K562 (cell line): ENCODE measurements at regions not wholly inside any gene's neighbourhood (a gene's known extent, or its start where the extent isn't known, plus 50 kb on each side); places are given as distances from the start of the nearest gene placed in this dataset.

Source experiments
- ARID4B ChIP-seq: sonication (generic); formaldehyde crosslinking; IDR thresholded peaks from 2 replicates; pipeline ENCODE4 v1.8.0; 2022; ENCODE audit warnings: mild to moderate bottlenecking, missing genetic modification reagents
- CBFA2T2 ChIP-seq: fragments of 450-650 bp; conservative IDR thresholded peaks from 2 replicates; pipeline ENCODE4 v1.6.1; 2017; ENCODE audit warnings: mild to moderate bottlenecking
- FOXK2 ChIP-seq, 2 experiments: fragments of 450-650 bp; IDR thresholded peaks in 1 of 2; conservative IDR thresholded peaks in 1 of 2; 2 replicates each; pipeline ENCODE4 v1.6.1; 2016; ENCODE audit warnings: low read depth in 2 of 2, mild to moderate bottlenecking in 1 of 2
- JUNB ChIP-seq: fragments of 450-650 bp; formaldehyde crosslinking; conservative IDR thresholded peaks from 2 replicates; pipeline ENCODE4 v1.4.0; 2020; ENCODE audit warnings: mild to moderate bottlenecking
- KDM5B ChIP-seq: fragments of 200-600 bp; sonication (generic); IDR thresholded peaks from 2 replicates; pipeline ENCODE4 v1.6.1; 2012; ENCODE audit warnings: low read depth, mild to moderate bottlenecking, moderate library complexity, low read length, control low read depth, inconsistent platforms; ENCODE audit not compliant: insufficient replicate concordance
- MBD2 ChIP-seq: sonication (generic); IDR thresholded peaks from 2 replicates; pipeline ENCODE4 v1.6.1; 2016; ENCODE audit warnings: low read depth, borderline replicate concordance
- PML ChIP-seq: IDR thresholded peaks from 2 replicates; pipeline ENCODE4 v1.6.1; 2012; ENCODE audit warnings: low read length, inconsistent platforms
- RAD21 ChIP-seq, 2 experiments: fragments of 250-450 bp in 1 of 2; fragments of 450-650 bp in 1 of 2; sonication (Bioruptor Pico) in 1 of 2; formaldehyde crosslinking in 1 of 2; IDR thresholded peaks in 1 of 2; conservative IDR thresholded peaks in 1 of 2; 2 replicates each; pipeline versions ENCODE4 v1.4.0 to v1.8.0; 2020 to 2022; ENCODE audit warnings: mild to moderate bottlenecking in 2 of 2, moderate library complexity in 1 of 2
- SIRT6 ChIP-seq: IDR thresholded peaks from one replicate; pipeline ENCODE4 v1.6.1; 2012; ENCODE audit warnings: low read depth, mild to moderate bottlenecking, control low read depth, inconsistent platforms, low read length, moderate library complexity
- TEAD4 ChIP-seq, 2 experiments: sonication (generic) in 1 of 2; formaldehyde crosslinking in 1 of 2; IDR thresholded peaks; 2 replicates each; pipeline versions ENCODE4 v1.6.1 to v1.8.0; 2012 to 2022; ENCODE audit warnings: borderline replicate concordance in 1 of 2, inconsistent platforms in 1 of 2, low read length in 1 of 2, mild to moderate bottlenecking in 1 of 2, missing genetic modification reagents in 1 of 2
- ZMIZ1 ChIP-seq, 2 experiments: fragments of 150-350 bp in 1 of 2; IDR thresholded peaks; 2 replicates each; pipeline ENCODE4 v1.6.1; 2012 to 2016; ENCODE audit warnings: low read depth in 2 of 2, low read length in 2 of 2, mild to moderate bottlenecking in 1 of 2, moderate library complexity in 1 of 2
- ZNF23 ChIP-seq: fragments of 250-450 bp; sonication (Bioruptor Pico); IDR thresholded peaks from 2 replicates; pipeline ENCODE4 v1.4.0; 2020; ENCODE audit warnings: mild to moderate bottlenecking
- ZNF644 ChIP-seq: fragments of 200-800 bp; sonication (Bioruptor generic); IDR thresholded peaks from 2 replicates; pipeline ENCODE4 v1.6.1; 2016; ENCODE audit warnings: low read depth, missing genetic modification characterization, missing compliant biosample characterization

GRCh38 chr15:95559875-95560394, 770.6 kb upstream of the NR2F2 start (continued):
- TF ChIP-seq ZMIZ1 (IDR thresholded peaks at IDR 0.05; ENCODE audit: low read depth in 2 of 2, low read length in 2 of 2): 0 out of 4 replicates have a peak, but pooled peaks of 1 of the 2 experiments have one; percentile 49
- peak; percentile 55; the same call in 1 of the 2 replicates for TF ChIP-seq PML
- peak; percentile 62; the same call in 1 of the 2 replicates for TF ChIP-seq JUNB (CRISPR knock-in tag)
- no peak for TF ChIP-seq KDM5B
- TF ChIP-seq ZNF644 (tag): peak; percentile 86
- TF ChIP-seq TEAD4 (IDR thresholded peaks at IDR 0.05; ENCODE audit: low read length): peak; percentile 81
- no peak for TF ChIP-seq TEAD4 (CRISPR knock-in tag; IDR thresholded peaks at IDR 0.05; ENCODE audit: borderline replicate concordance)
- peak; percentile 69 to 75 for TF ChIP-seq FOXK2 (conservative IDR thresholded peaks at IDR 0.05 in 1 of 2, IDR thresholded peaks at IDR 0.05 in 1 of 2; ENCODE audit: low read depth in 2 of 2)
- TF ChIP-seq MBD2: no peak
- TF ChIP-seq RAD21 (CRISPR knock-in tag; conservative IDR thresholded peaks at IDR 0.05 in 1 of 2, IDR thresholded peaks at IDR 0.05 in 1 of 2): peak in 1 of 2 experiments; percentile 30; a peak in 1 of 4 replicates
- TF ChIP-seq SIRT6: no peak
- TF ChIP-seq ZNF23 (CRISPR knock-in tag): no peak
- TF ChIP-seq CBFA2T2: peak; percentile 41; the same call in 1 of the 2 replicates
- no peak for TF ChIP-seq ARID4B (CRISPR knock-in tag)
